T-helper 2 cell (primary cell): ENCODE measurements at regions not wholly inside any gene's neighbourhood (a gene's known extent, or its start where the extent isn't known, plus 50 kb on each side); places are given as distances from the start of the nearest gene placed in this dataset.

ENCODE experiments used
- DNase-seq, 5 experiments: peaks; one replicate each; pipeline versions ENCODE4 v3.0.0 to v3.0.0-alpha.2; 2012 to 2022

- DNase-seq = no peak
These were observed 411.5 kb upstream of the SMIM21 start for GRCh38 chr18:75839041-75839440.

GRCh38 chr18:75837316-75837715, 409.8 kb upstream of the SMIM21 start:
- no peak for DNase-seq

- DNase-seq = no peak
These were observed 409.0 kb upstream of the SMIM21 start for GRCh38 chr18:75836516-75836915.

- DNase-seq = no peak
These were observed 404.5 kb upstream of the SMIM21 start for GRCh38 chr18:75831960-75832359.

- DNase-seq = no peak
These were observed 403.3 kb upstream of the SMIM21 start for GRCh38 chr18:75830828-75831227.

GRCh38 chr18:75829091-75829490, 401.6 kb upstream of the SMIM21 start:
- no peak for DNase-seq

GRCh38 chr18:75828379-75828778, 400.9 kb upstream of the SMIM21 start:
- DNase-seq = no peak

- no peak for DNase-seq
These were observed 400.3 kb upstream of the SMIM21 start for GRCh38 chr18:75827751-75828287.

GRCh38 chr18:75824661-75825060, 397.2 kb upstream of the SMIM21 start:
- DNase-seq = no peak

GRCh38 chr18:75823471-75823870, 396.0 kb upstream of the SMIM21 start:
- no peak for DNase-seq

- DNase-seq = no peak
These were observed 390.9 kb upstream of the SMIM21 start for GRCh38 chr18:75818383-75818782.

GRCh38 chr18:75815767-75816166, 388.3 kb upstream of the SMIM21 start:
- no peak for DNase-seq

GRCh38 chr18:75812761-75813160, 385.3 kb upstream of the SMIM21 start:
- no peak for DNase-seq

- no peak for DNase-seq
These were observed 383.6 kb upstream of the SMIM21 start for GRCh38 chr18:75810961-75811551.

- no peak for DNase-seq
These were observed 383.0 kb upstream of the SMIM21 start for GRCh38 chr18:75810516-75810915.

GRCh38 chr18:75809926-75810255, 382.4 kb upstream of the SMIM21 start:
- DNase-seq = no peak

GRCh38 chr18:75809151-75809925, 381.8 kb upstream of the SMIM21 start:
- DNase-seq = no peak

- no peak for DNase-seq
These were observed 377.8 kb upstream of the SMIM21 start for GRCh38 chr18:75805265-75805664.

- DNase-seq = no peak
These were observed 375.2 kb upstream of the SMIM21 start for GRCh38 chr18:75802681-75803080.

GRCh38 chr18:75801178-75801577, 373.7 kb upstream of the SMIM21 start:
- DNase-seq = no peak

GRCh38 chr18:75800331-75800648, 372.8 kb upstream of the SMIM21 start:
- DNase-seq = no peak

- DNase-seq = no peak
These were observed 372.2 kb upstream of the SMIM21 start for GRCh38 chr18:75799449-75800330.

- DNase-seq = no peak
These were observed 369.5 kb upstream of the SMIM21 start for GRCh38 chr18:75797046-75797445.

GRCh38 chr18:75790796-75791195, 363.3 kb upstream of the SMIM21 start:
- DNase-seq = no peak
